ENCODE measurements at regions not wholly inside any gene's neighbourhood (a gene's known extent, or its start where the extent isn't known, plus 50 kb on each side); places are given as distances from the start of the nearest gene placed in this dataset.

- H3K9ac ChIP-seq (ENCODE audit: low read depth in 1 of 3, low read length in 3 of 3), result no peak overlapping the region
- H3K36me3 ChIP-seq (ENCODE audit: control insufficient read depth in 3 of 3, insufficient read depth in 3 of 3, low read length in 3 of 3), result no peaks in the 10 kb centered on the region
- H3K9me3 ChIP-seq (ENCODE audit: control insufficient read depth in 3 of 3, low read length in 3 of 3), result no peaks in the 10 kb centered on the region
- H3K27me3 ChIP-seq (ENCODE audit: control insufficient read depth in 3 of 3, insufficient read depth in 3 of 3, low read length in 3 of 3), result no peaks in the 10 kb centered on the region
- peaks cover 0 to 5% (median 0%) of the 10 kb centered on the region in 3 donors for H3K4me1 ChIP-seq (ENCODE audit: control insufficient read depth in 3 of 3, insufficient read depth in 3 of 3, low read length in 3 of 3)
- H3K27ac ChIP-seq (ENCODE audit: low read depth, low read length), result no peak overlapping the region
- H3K4me3 ChIP-seq (ENCODE audit: low read length in 3 of 3), result no peak overlapping the region
Observed at GRCh38 chr1:82565146-82565545, 764.4 kb downstream of the ADGRL2 start.

GRCh38 chr1:82564333-82564732 lies 763.6 kb downstream of the ADGRL2 start:
- Histone ChIP-seq H3K27ac (ENCODE audit: low read depth, low read length) (no peak overlapping the region), H3K9ac (ENCODE audit: low read depth in 1 of 3, low read length in 3 of 3) (no peak overlapping the region), H3K36me3 (ENCODE audit: control insufficient read depth in 3 of 3, insufficient read depth in 3 of 3, low read length in 3 of 3) (no peaks in the 10 kb centered on the region), H3K9me3 (ENCODE audit: control insufficient read depth in 3 of 3, low read length in 3 of 3) (no peaks in the 10 kb centered on the region), H3K4me3 (ENCODE audit: low read length in 3 of 3) (no peak overlapping the region), H3K4me1 (ENCODE audit: control insufficient read depth in 3 of 3, insufficient read depth in 3 of 3, low read length in 3 of 3) (peaks cover 0 to 5% (median 0%) of the 10 kb centered on the region in 3 donors), H3K27me3 (ENCODE audit: control insufficient read depth in 3 of 3, insufficient read depth in 3 of 3, low read length in 3 of 3) (no peaks in the 10 kb centered on the region)

GRCh38 chr1:82562448-82562847 lies 761.7 kb downstream of the ADGRL2 start:
- Histone ChIP-seq H3K27ac (ENCODE audit: low read depth, low read length) (no peak overlapping the region), H3K4me3 (ENCODE audit: low read length in 3 of 3) (no peak overlapping the region), H3K9ac (ENCODE audit: low read depth in 1 of 3, low read length in 3 of 3) (no peak overlapping the region), H3K27me3 (ENCODE audit: control insufficient read depth in 3 of 3, insufficient read depth in 3 of 3, low read length in 3 of 3) (no peaks in the 10 kb centered on the region), H3K9me3 (ENCODE audit: control insufficient read depth in 3 of 3, low read length in 3 of 3) (no peaks in the 10 kb centered on the region), H3K36me3 (ENCODE audit: control insufficient read depth in 3 of 3, insufficient read depth in 3 of 3, low read length in 3 of 3) (no peaks in the 10 kb centered on the region), H3K4me1 (ENCODE audit: control insufficient read depth in 3 of 3, insufficient read depth in 3 of 3, low read length in 3 of 3) (peaks cover 0 to 5% (median 0%) of the 10 kb centered on the region in 3 donors)

GRCh38 chr1:82560566-82560965 lies 759.8 kb downstream of the ADGRL2 start:
- Histone ChIP-seq H3K4me3 (ENCODE audit: low read length in 3 of 3) (no peak overlapping the region), H3K4me1 (ENCODE audit: control insufficient read depth in 3 of 3, insufficient read depth in 3 of 3, low read length in 3 of 3) (peaks cover 0 to 4% (median 0%) of the 10 kb centered on the region in 3 donors), H3K27ac (ENCODE audit: low read depth, low read length) (no peak overlapping the region), H3K9ac (ENCODE audit: low read depth in 1 of 3, low read length in 3 of 3) (no peak overlapping the region), H3K9me3 (ENCODE audit: control insufficient read depth in 3 of 3, low read length in 3 of 3) (no peaks in the 10 kb centered on the region), H3K36me3 (ENCODE audit: control insufficient read depth in 3 of 3, insufficient read depth in 3 of 3, low read length in 3 of 3) (no peaks in the 10 kb centered on the region), H3K27me3 (ENCODE audit: control insufficient read depth in 3 of 3, insufficient read depth in 3 of 3, low read length in 3 of 3) (no peaks in the 10 kb centered on the region)

GRCh38 chr1:82555501-82555900 lies 754.8 kb downstream of the ADGRL2 start:
- Histone ChIP-seq H3K9ac (ENCODE audit: low read depth in 1 of 3, low read length in 3 of 3) (no peak overlapping the region), H3K27ac (ENCODE audit: low read depth, low read length) (no peak overlapping the region), H3K27me3 (ENCODE audit: control insufficient read depth in 3 of 3, insufficient read depth in 3 of 3, low read length in 3 of 3) (no peaks in the 10 kb centered on the region), H3K9me3 (ENCODE audit: control insufficient read depth in 3 of 3, low read length in 3 of 3) (no peaks in the 10 kb centered on the region), H3K36me3 (ENCODE audit: control insufficient read depth in 3 of 3, insufficient read depth in 3 of 3, low read length in 3 of 3) (no peaks in the 10 kb centered on the region), H3K4me1 (ENCODE audit: control insufficient read depth in 3 of 3, insufficient read depth in 3 of 3, low read length in 3 of 3) (no peaks in the 10 kb centered on the region), H3K4me3 (ENCODE audit: low read length in 3 of 3) (no peak overlapping the region)

GRCh38 chr1:82549841-82550240 lies 749.1 kb downstream of the ADGRL2 start:
- Histone ChIP-seq H3K36me3 (ENCODE audit: control insufficient read depth in 3 of 3, insufficient read depth in 3 of 3, low read length in 3 of 3) (no peaks in the 10 kb centered on the region), H3K27me3 (ENCODE audit: control insufficient read depth in 3 of 3, insufficient read depth in 3 of 3, low read length in 3 of 3) (no peaks in the 10 kb centered on the region), H3K4me1 (ENCODE audit: control insufficient read depth in 3 of 3, insufficient read depth in 3 of 3, low read length in 3 of 3) (no peaks in the 10 kb centered on the region), H3K9ac (ENCODE audit: low read depth in 1 of 3, low read length in 3 of 3) (no peak overlapping the region), H3K4me3 (ENCODE audit: low read length in 3 of 3) (no peak overlapping the region), H3K9me3 (ENCODE audit: control insufficient read depth in 3 of 3, low read length in 3 of 3) (peaks cover 0 to 4% (median 0%) of the 10 kb centered on the region in 3 donors), H3K27ac (ENCODE audit: low read depth, low read length) (no peak overlapping the region)

GRCh38 chr1:82542766-82543165 lies 742.0 kb downstream of the ADGRL2 start:
- no peaks in the 10 kb centered on the region for H3K36me3 ChIP-seq (ENCODE audit: control insufficient read depth in 3 of 3, insufficient read depth in 3 of 3, low read length in 3 of 3)
- H3K9me3 ChIP-seq (ENCODE audit: control insufficient read depth in 3 of 3, low read length in 3 of 3), result peaks cover 0 to 9% (median 2%) of the 10 kb centered on the region in 3 donors
- no peak overlapping the region for H3K4me3 ChIP-seq (ENCODE audit: low read length in 3 of 3)
- no peaks in the 10 kb centered on the region for H3K4me1 ChIP-seq (ENCODE audit: control insufficient read depth in 3 of 3, insufficient read depth in 3 of 3, low read length in 3 of 3)
- H3K27ac ChIP-seq (ENCODE audit: low read depth, low read length), result no peak overlapping the region
- no peaks in the 10 kb centered on the region for H3K27me3 ChIP-seq (ENCODE audit: control insufficient read depth in 3 of 3, insufficient read depth in 3 of 3, low read length in 3 of 3)
- no peak overlapping the region for H3K9ac ChIP-seq (ENCODE audit: low read depth in 1 of 3, low read length in 3 of 3)

- no peak overlapping the region for H3K9ac ChIP-seq (ENCODE audit: low read depth in 1 of 3, low read length in 3 of 3)
- no peaks in the 10 kb centered on the region for H3K27me3 ChIP-seq (ENCODE audit: control insufficient read depth in 3 of 3, insufficient read depth in 3 of 3, low read length in 3 of 3)
- H3K4me1 ChIP-seq (ENCODE audit: control insufficient read depth in 3 of 3, insufficient read depth in 3 of 3, low read length in 3 of 3), result no peaks in the 10 kb centered on the region
- peaks cover 0 to 9% (median 2%) of the 10 kb centered on the region in 3 donors for H3K9me3 ChIP-seq (ENCODE audit: control insufficient read depth in 3 of 3, low read length in 3 of 3)
- H3K36me3 ChIP-seq (ENCODE audit: control insufficient read depth in 3 of 3, insufficient read depth in 3 of 3, low read length in 3 of 3), result no peaks in the 10 kb centered on the region
- H3K4me3 ChIP-seq (ENCODE audit: low read length in 3 of 3), result no peak overlapping the region
- no peak overlapping the region for H3K27ac ChIP-seq (ENCODE audit: low read depth, low read length)
Observed at GRCh38 chr1:82542141-82542540, 741.4 kb downstream of the ADGRL2 start.

- Histone ChIP-seq H3K4me3 (ENCODE audit: low read length in 3 of 3) (no peak overlapping the region), H3K27ac (ENCODE audit: low read depth, low read length) (no peak overlapping the region), H3K36me3 (ENCODE audit: control insufficient read depth in 3 of 3, insufficient read depth in 3 of 3, low read length in 3 of 3) (no peaks in the 10 kb centered on the region), H3K27me3 (ENCODE audit: control insufficient read depth in 3 of 3, insufficient read depth in 3 of 3, low read length in 3 of 3) (no peaks in the 10 kb centered on the region), H3K9ac (ENCODE audit: low read depth in 1 of 3, low read length in 3 of 3) (no peak overlapping the region), H3K4me1 (ENCODE audit: control insufficient read depth in 3 of 3, insufficient read depth in 3 of 3, low read length in 3 of 3) (no peaks in the 10 kb centered on the region), H3K9me3 (ENCODE audit: control insufficient read depth in 3 of 3, low read length in 3 of 3) (peaks cover 0 to 5% (median 2%) of the 10 kb centered on the region in 3 donors)
Observed at GRCh38 chr1:82540006-82540405, 739.3 kb downstream of the ADGRL2 start.

GRCh38 chr1:82538876-82539275 lies 738.1 kb downstream of the ADGRL2 start:
- Histone ChIP-seq H3K36me3 (ENCODE audit: control insufficient read depth in 3 of 3, insufficient read depth in 3 of 3, low read length in 3 of 3) (no peaks in the 10 kb centered on the region), H3K27ac (ENCODE audit: low read depth, low read length) (no peak overlapping the region), H3K9me3 (ENCODE audit: control insufficient read depth in 3 of 3, low read length in 3 of 3) (peaks cover 0 to 2% (median 2%) of the 10 kb centered on the region in 3 donors), H3K4me1 (ENCODE audit: control insufficient read depth in 3 of 3, insufficient read depth in 3 of 3, low read length in 3 of 3) (no peaks in the 10 kb centered on the region), H3K27me3 (ENCODE audit: control insufficient read depth in 3 of 3, insufficient read depth in 3 of 3, low read length in 3 of 3) (no peaks in the 10 kb centered on the region), H3K9ac (ENCODE audit: low read depth in 1 of 3, low read length in 3 of 3) (no peak overlapping the region), H3K4me3 (ENCODE audit: low read length in 3 of 3) (no peak overlapping the region)

GRCh38 chr1:82534996-82535395 lies 734.3 kb downstream of the ADGRL2 start:
- Histone ChIP-seq H3K27me3 (ENCODE audit: control insufficient read depth in 3 of 3, insufficient read depth in 3 of 3, low read length in 3 of 3) (no peaks in the 10 kb centered on the region), H3K4me1 (ENCODE audit: control insufficient read depth in 3 of 3, insufficient read depth in 3 of 3, low read length in 3 of 3) (no peaks in the 10 kb centered on the region), H3K9me3 (ENCODE audit: control insufficient read depth in 3 of 3, low read length in 3 of 3) (no peaks in the 10 kb centered on the region), H3K27ac (ENCODE audit: low read depth, low read length) (no peak overlapping the region), H3K9ac (ENCODE audit: low read depth in 1 of 3, low read length in 3 of 3) (no peak overlapping the region), H3K36me3 (ENCODE audit: control insufficient read depth in 3 of 3, insufficient read depth in 3 of 3, low read length in 3 of 3) (no peaks in the 10 kb centered on the region), H3K4me3 (ENCODE audit: low read length in 3 of 3) (no peak overlapping the region)

Data from skeletal muscle tissue (tissue), 3 donors.